GM23338 (cell line): ENCODE measurements at regions not wholly inside any gene's neighbourhood (a gene's known extent, or its start where the extent isn't known, plus 50 kb on each side); places are given as distances from the start of the nearest gene placed in this dataset.

Experiments
- CREB1 ChIP-seq: fragments of 250-450 bp; sonication (Bioruptor Pico); IDR thresholded peaks from 2 replicates; pipeline ENCODE4 v1.5.0; 2020; ENCODE audit warnings: low read depth, mild to moderate bottlenecking, moderate library complexity
- CTCF ChIP-seq, 2 experiments: fragments of 200-600 bp in 1 of 2; sonication (generic) in 1 of 2; conservative IDR thresholded peaks; 2 replicates each; pipeline versions ENCODE4 v1.5.1 to v1.6.1; 2016 to 2017; ENCODE audit warnings: antibody characterized with exemption in 2 of 2, low read depth in 2 of 2, mild to moderate bottlenecking in 2 of 2, moderate library complexity in 1 of 2
- ETS1 ChIP-seq: IDR thresholded peaks from 2 replicates; pipeline ENCODE4 v1.6.1; 2016; ENCODE audit warnings: antibody characterized with exemption
- EZH2 ChIP-seq: fragments of 200-600 bp; sonication (generic); IDR thresholded peaks from one replicate; pipeline ENCODE4 v1.8.0; 2017; ENCODE audit warnings: antibody characterized with exemption, mild to moderate bottlenecking, low read depth; ENCODE audit not compliant: unreplicated experiment
- EZH2phosphoT487 ChIP-seq: fragments of 200-600 bp; sonication (generic); IDR thresholded peaks from one replicate; pipeline ENCODE4 v1.8.1; 2018; ENCODE audit warnings: antibody characterized with exemption; ENCODE audit not compliant: unreplicated experiment
- JUNB ChIP-seq: IDR thresholded peaks from one replicate; pipeline ENCODE4 v1.6.1; 2016; ENCODE audit warnings: antibody characterized with exemption; ENCODE audit not compliant: unreplicated experiment
- NANOG ChIP-seq: IDR thresholded peaks from 2 replicates; pipeline ENCODE4 v1.6.1; 2016; ENCODE audit warnings: antibody characterized with exemption, borderline replicate concordance
- POLR2AphosphoS5 ChIP-seq: IDR thresholded peaks from 2 replicates; pipeline ENCODE4 v1.6.1; 2016; ENCODE audit warnings: antibody characterized with exemption, low read depth
- REST ChIP-seq: IDR thresholded peaks from one replicate; pipeline ENCODE4 v1.6.1; 2018; ENCODE audit warnings: antibody characterized with exemption; ENCODE audit not compliant: unreplicated experiment
- STAT1 ChIP-seq: IDR thresholded peaks from one replicate; pipeline ENCODE4 v1.6.1; 2016; ENCODE audit warnings: antibody characterized with exemption; ENCODE audit not compliant: unreplicated experiment
- ZNF114 ChIP-seq: fragments of 250-450 bp; sonication (Bioruptor Pico); IDR thresholded peaks from 2 replicates; pipeline ENCODE4 v1.5.0; 2020; ENCODE audit warnings: mild to moderate bottlenecking, moderate library complexity
- ZNF331 ChIP-seq: fragments of 250-450 bp; sonication (Bioruptor Pico); IDR thresholded peaks from 2 replicates; pipeline ENCODE4 v1.5.0; 2020; ENCODE audit warnings: low read depth, mild to moderate bottlenecking, moderate library complexity
- ZNF462 ChIP-seq: fragments of 250-450 bp; sonication (Bioruptor Pico); IDR thresholded peaks from 2 replicates; pipeline ENCODE4 v1.5.0; 2020; ENCODE audit warnings: mild to moderate bottlenecking, moderate library complexity

GRCh38 chr4:126898815-126899214, 733.9 kb upstream of the INTU start:
- no peak for TF ChIP-seq REST
- TF ChIP-seq CREB1 (CRISPR knock-in tag) = no peak
- TF ChIP-seq CTCF (conservative IDR thresholded peaks at IDR 0.05; ENCODE audit: low read depth in 2 of 2) = no peak
- TF ChIP-seq EZH2 = no peak
- no peak for TF ChIP-seq POLR2AphosphoS5
- TF ChIP-seq STAT1 = no peak
- TF ChIP-seq EZH2phosphoT487 = no peak
- TF ChIP-seq ETS1 = no peak
- TF ChIP-seq JUNB = no peak
- no peak for TF ChIP-seq ZNF114 (CRISPR knock-in tag)
- TF ChIP-seq ZNF462 = no peak
- TF ChIP-seq NANOG = no peak
- TF ChIP-seq ZNF331 (CRISPR knock-in tag) = no peak
